ENCODE measurements at regions not wholly inside any gene's neighbourhood (a gene's known extent, or its start where the extent isn't known, plus 50 kb on each side); places are given as distances from the start of the nearest gene placed in this dataset.

DNA sequence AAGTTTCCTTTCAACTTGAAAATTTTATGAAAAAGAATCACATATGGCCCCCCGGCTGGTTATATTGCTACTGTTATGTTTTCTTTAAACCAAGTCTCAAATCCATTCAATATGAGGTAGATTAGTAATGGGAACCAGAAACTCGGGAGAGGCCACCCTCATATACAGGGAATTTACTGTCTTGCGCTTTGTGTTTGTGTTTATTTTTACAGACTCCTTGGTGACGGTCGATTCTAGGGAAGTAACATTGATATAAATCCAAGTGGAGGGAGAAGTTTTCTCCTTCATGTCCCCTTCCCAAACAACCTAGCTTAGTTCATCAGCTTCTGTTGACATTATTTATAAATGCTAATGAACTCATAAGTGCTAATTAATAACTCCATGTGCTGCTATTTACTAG, 163.5 kb upstream of the LMO4 start:
- Histone ChIP-seq H3K9ac (ENCODE audit: low read length) (no peak overlapping the region), H3K27ac (ENCODE audit: low read length in 2 of 2) (no peak overlapping the region), H3K4me2 (replicated peaks; ENCODE audit: low read depth, low read length, poor library complexity, severe bottlenecking) (no peak overlapping the region), H3K4me3 (ENCODE audit: control extremely low read depth in 1 of 5, extremely low read depth in 1 of 5, insufficient read depth in 1 of 5, low read depth in 2 of 5, low read length in 4 of 5) (no peak overlapping the region), H3K79me2 (ENCODE audit: control insufficient read depth, insufficient read depth, low read length) (no peaks in the 10 kb centered on the region), H3K36me3 (replicated peaks in 1 of 2; ENCODE audit: control extremely low read depth in 1 of 2, control insufficient read depth in 1 of 2, extremely low read depth in 1 of 2, insufficient read depth in 2 of 2, low read length in 1 of 2) (no peaks in the 10 kb centered on the region), H3K4me1 (ENCODE audit: control insufficient read depth in 2 of 2, insufficient read depth in 2 of 2, low read length in 2 of 2) (no peaks in the 10 kb centered on the region), H3K27me3 (replicated peaks in 1 of 4; ENCODE audit: control extremely low read depth in 1 of 4, control insufficient read depth in 3 of 4, insufficient read depth in 4 of 4, low read length in 3 of 4) (no peaks in the 10 kb centered on the region), H3K9me3 (ENCODE audit: control extremely low read depth in 1 of 3, control insufficient read depth in 2 of 3, insufficient read depth in 1 of 3, low read length in 2 of 3) (no peaks in the 10 kb centered on the region), H2AFZ (ENCODE audit: insufficient read depth, low read depth, low read length, poor library complexity, severe bottlenecking) (no peak overlapping the region), H4K20me1 (ENCODE audit: control insufficient read depth, insufficient read depth, low read length, poor library complexity, severe bottlenecking) (no peaks in the 10 kb centered on the region)
- Mint-ChIP-seq H3K4me1 (no peaks in the 10 kb centered on the region), H3K9me3 (ENCODE audit: insufficient read depth) (no peaks in the 10 kb centered on the region), H3K4me3 (no peak overlapping the region), H3K27ac (no peak overlapping the region), H3K27me3 (peaks cover 28% of the 10 kb centered on the region)
- intact Hi-C loops (cut with micrococcal nuclease), result no loop called here
- no CpG with 5 or more reads among the region's 5 CpGs for WGBS (ENCODE audit: insufficient coverage)
- ATAC-seq (ENCODE audit: low read depth), result no peak
- POLR2A ChIA-PET, result no interaction called here
- CTCF ChIA-PET, result no interaction called here
- no peak for TF ChIP-seq EZH2 (IDR thresholded peaks at IDR 0.05; ENCODE audit: borderline replicate concordance, insufficient read depth, low read depth, low read length, poor library complexity, severe bottlenecking)
- TF ChIP-seq, protein P1, sequence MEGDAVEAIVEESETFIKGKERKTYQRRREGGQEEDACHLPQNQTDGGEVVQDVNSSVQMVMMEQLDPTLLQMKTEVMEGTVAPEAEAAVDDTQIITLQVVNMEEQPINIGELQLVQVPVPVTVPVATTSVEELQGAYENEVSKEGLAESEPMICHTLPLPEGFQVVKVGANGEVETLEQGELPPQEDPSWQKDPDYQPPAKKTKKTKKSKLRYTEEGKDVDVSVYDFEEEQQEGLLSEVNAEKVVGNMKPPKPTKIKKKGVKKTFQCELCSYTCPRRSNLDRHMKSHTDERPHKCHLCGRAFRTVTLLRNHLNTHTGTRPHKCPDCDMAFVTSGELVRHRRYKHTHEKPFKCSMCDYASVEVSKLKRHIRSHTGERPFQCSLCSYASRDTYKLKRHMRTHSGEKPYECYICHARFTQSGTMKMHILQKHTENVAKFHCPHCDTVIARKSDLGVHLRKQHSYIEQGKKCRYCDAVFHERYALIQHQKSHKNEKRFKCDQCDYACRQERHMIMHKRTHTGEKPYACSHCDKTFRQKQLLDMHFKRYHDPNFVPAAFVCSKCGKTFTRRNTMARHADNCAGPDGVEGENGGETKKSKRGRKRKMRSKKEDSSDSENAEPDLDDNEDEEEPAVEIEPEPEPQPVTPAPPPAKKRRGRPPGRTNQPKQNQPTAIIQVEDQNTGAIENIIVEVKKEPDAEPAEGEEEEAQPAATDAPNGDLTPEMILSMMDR (IDR thresholded peaks at IDR 0.05), result no peak
- no peak for DNase-seq

DNA sequence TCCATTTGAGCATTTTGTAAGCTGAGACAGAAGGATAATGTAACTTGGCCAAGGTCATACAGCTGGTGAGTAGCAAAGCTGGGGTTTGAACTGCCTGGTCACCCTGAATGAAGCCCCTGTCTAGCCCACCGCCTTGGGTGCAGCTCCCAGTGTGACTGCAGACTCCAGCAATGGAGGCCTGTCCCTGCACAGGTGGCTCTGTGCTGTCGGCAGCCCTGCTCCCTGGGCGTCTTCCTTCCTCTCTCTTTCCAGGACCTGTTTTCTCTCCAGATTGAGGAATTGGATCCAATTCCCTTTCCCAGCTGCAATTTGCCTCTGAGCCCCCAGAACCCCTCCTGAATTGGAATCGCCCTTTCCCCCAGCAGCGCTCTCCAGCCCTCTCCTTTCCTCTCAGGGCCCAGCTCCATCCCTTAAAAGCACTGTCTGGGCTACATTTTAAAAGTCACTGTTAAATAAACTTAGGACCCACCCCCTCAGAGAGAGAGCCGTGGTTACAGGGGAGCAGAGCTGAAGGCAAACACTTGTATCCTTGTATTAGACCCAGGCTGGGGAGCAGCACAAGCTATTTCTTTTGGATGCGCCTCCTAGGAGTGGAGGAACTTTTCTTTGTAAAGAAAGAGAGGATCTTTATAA, 161.4 kb upstream of the LMO4 start:
- H3K79me2 ChIP-seq (ENCODE audit: control insufficient read depth, insufficient read depth, low read length), result no peaks in the 10 kb centered on the region
- no peaks in the 10 kb centered on the region for H3K4me1 ChIP-seq (ENCODE audit: control insufficient read depth in 2 of 2, insufficient read depth in 2 of 2, low read length in 2 of 2)
- DNase-seq (no peak), ATAC-seq (ENCODE audit: low read depth) (no peak)
- Mint-ChIP-seq H3K9me3 (ENCODE audit: insufficient read depth) (no peaks in the 10 kb centered on the region), H3K27me3 (peaks cover 34% of the 10 kb centered on the region), H3K4me1 (no peaks in the 10 kb centered on the region), H3K4me3 (no peak overlapping the region), H3K27ac (no peak overlapping the region)
- TF ChIP-seq, protein P1 (IDR thresholded peaks at IDR 0.05), result no peak
- TF ChIP-seq EZH2 (IDR thresholded peaks at IDR 0.05; ENCODE audit: borderline replicate concordance, insufficient read depth, low read depth, low read length, poor library complexity, severe bottlenecking), result no peak
- H4K20me1 ChIP-seq (ENCODE audit: control insufficient read depth, insufficient read depth, low read length, poor library complexity, severe bottlenecking), result no peaks in the 10 kb centered on the region
- no peaks in the 10 kb centered on the region for H3K27me3 ChIP-seq (replicated peaks in 1 of 4; ENCODE audit: control extremely low read depth in 1 of 4, control insufficient read depth in 3 of 4, insufficient read depth in 4 of 4, low read length in 3 of 4)
- H2AFZ ChIP-seq (ENCODE audit: insufficient read depth, low read depth, low read length, poor library complexity, severe bottlenecking), result no peak overlapping the region
- no peaks in the 10 kb centered on the region for H3K36me3 ChIP-seq (replicated peaks in 1 of 2; ENCODE audit: control extremely low read depth in 1 of 2, control insufficient read depth in 1 of 2, extremely low read depth in 1 of 2, insufficient read depth in 2 of 2, low read length in 1 of 2)
- no peak overlapping the region for H3K27ac ChIP-seq (ENCODE audit: low read length in 2 of 2)
- no peak overlapping the region for H3K4me3 ChIP-seq (ENCODE audit: control extremely low read depth in 1 of 5, extremely low read depth in 1 of 5, insufficient read depth in 1 of 5, low read depth in 2 of 5, low read length in 4 of 5)
- 97% methylated on average over 6 of the region's 7 CpGs for WGBS (ENCODE audit: insufficient coverage)
- no peak overlapping the region for H3K4me2 ChIP-seq (replicated peaks; ENCODE audit: low read depth, low read length, poor library complexity, severe bottlenecking)
- intact Hi-C loops (cut with micrococcal nuclease), result no loop called here
- H3K9me3 ChIP-seq (ENCODE audit: control extremely low read depth in 1 of 3, control insufficient read depth in 2 of 3, insufficient read depth in 1 of 3, low read length in 2 of 3), result no peaks in the 10 kb centered on the region
- ChIA-PET CTCF (no interaction called here), POLR2A (no interaction called here)
- no peak overlapping the region for H3K9ac ChIP-seq (ENCODE audit: low read length)
